ENCODE measurements at regions not wholly inside any gene's neighbourhood (a gene's known extent, or its start where the extent isn't known, plus 50 kb on each side); places are given as distances from the start of the nearest gene placed in this dataset.
A peak's percentile ranks its signal among the peaks of the same experiment; 100 is the strongest.
"Not testable (repeated sequence)": the region's sequence is repeated elsewhere in the genome, so short reads cannot be mapped to it uniquely, and the experiment has no call there.

DNA sequence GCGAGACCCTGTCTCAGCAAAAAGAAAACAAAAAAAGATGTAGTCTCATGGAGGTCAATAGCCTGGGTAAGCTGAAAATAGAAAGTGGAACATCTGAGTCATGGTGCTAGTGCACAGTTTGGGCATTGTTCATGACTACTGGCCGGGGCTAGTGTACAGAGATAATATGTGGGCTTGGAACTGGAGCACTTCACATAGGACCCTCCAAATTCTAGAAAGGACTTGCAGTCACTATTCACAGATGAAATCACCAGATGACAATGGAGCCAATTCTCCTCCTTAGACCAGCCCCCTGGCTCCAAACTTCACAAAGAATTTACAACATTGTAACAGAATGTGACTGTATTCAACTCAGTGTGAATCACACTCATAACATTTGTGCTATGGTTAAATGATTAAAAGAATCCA, 367.8 kb upstream of the SLC7A11 start:
- no peak for DNase-seq

DNA sequence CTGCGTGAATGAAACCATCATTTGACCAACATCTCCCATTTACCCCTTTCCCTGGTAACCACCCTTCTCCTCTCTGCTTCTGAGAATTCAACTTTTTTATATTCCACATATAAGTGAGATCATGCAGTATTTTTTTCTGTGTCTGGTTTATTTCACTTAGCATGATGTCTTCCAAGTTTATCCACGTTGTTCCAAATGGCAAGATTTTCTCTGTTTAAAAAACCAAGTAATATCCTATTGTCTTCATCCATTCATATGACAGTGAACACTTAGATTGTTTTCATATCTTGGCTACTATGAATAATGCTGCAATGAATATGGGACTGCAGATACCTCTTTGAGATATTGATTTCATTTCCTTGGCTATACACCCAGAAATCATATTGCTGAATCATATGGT, 362.4 kb upstream of the SLC7A11 start:
- DNase-seq = no peak

DNA sequence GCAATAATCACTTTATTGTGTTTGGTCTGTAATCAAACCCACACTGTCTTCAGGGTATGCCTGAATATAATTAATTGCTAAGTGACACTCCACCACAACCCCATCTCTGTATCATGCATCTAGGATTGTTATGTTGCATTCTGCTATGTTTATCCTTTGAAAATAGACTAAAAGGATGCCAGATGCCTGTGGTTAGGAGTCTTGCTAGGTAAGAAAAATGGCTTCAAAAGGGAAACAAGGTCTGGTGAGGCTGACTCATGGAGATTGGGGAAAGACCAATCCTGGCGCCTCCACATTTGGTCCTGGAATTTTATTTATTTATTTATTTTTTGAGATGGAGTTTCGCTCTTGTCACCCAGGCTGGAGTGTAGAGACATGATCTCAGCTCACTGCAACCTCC, 360.5 kb upstream of the SLC7A11 start:
- no peak for DNase-seq

DNA sequence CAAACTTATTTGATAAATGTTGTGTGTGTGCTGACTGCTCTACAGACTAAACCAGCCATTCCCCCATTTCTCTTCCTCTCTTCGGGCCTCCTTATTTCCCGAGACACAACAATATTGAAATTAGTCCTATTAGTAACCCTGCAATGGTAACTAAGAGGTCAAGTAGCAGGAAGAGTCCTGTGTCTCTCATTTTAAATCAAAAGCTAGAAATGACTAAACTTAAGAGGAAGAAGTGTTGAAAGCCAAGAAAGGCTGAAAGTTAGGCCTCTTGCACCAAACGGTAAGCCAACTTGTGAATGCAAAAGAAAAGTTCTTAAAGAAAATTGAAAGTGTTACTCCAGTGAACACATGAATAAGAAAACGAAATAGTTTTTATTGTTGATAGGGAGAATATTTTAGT, 357.8 kb upstream of the SLC7A11 start:
- DNase-seq = no peak

DNA sequence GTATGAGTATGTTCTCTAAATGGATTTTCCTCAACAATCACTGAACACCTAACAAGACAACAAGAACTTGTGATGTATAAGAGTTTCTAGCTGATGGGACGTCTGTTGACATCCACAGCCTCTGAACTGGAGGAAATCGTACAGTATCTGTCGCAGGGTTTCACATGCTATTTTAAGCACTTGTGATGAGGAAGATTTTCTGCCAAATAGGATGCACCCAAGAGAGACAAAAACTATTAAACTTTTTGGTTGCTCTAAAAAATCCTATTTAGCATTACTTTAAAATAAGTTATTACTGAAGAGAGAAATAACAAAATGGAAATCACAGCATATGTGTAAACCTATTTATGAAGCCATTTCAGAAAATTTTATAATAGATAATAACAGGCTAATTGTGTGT, 356.1 kb upstream of the SLC7A11 start:
- no peak for DNase-seq

DNA sequence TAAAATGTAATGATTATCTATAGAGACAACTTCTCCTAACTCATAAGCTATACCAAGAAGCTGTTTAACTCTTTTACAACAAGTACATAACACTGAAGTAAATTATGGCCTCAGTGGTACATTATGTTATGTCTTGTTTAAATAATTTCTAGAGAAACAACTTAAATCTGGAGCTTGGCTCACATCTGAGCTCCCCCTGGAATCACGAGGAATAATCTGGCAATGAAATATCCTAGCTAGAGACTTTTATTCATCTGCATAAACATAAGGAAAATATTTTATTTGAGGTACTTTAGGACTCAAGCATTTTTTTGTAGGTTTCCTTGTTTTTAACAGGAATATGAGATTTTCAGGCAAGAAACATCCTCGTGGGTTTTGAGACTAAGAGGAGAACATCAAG, 354.7 kb upstream of the SLC7A11 start:
- no peak for DNase-seq

DNA sequence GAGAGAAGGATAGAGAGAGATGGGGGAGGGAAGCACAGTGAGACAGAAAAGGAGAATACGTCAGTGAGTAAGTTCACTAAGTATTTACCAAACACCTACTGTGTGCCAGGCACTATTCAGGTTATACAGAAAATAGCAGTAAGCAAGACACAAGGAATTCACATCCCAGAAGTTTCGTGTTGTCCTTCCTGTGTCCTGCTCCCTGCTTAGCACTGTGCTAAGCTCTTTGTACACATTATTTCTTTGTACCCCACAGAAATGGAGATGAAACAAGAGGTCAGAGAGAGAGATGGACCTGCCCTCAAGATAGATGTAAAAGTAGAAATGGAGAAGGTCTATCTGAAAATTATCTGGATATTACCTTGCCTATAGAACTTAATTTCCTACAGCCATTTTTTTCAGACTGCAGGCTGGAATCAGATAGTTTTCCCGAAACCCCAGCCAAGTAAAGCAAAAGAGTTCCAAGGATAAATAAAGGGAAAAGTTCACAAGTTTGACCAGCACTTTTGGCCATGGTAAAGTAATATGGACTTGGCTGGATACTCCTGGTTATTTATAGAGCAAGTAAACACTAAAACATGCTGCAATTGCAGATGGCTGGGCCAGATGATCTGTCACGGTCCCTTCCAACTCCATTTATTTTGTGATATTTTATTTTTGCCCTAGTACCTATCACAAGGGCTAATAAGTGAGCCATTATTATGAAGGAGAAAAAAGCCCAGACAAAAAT, 353.7 kb upstream of the SLC7A11 start:
- DNase-seq = no peak

DNA sequence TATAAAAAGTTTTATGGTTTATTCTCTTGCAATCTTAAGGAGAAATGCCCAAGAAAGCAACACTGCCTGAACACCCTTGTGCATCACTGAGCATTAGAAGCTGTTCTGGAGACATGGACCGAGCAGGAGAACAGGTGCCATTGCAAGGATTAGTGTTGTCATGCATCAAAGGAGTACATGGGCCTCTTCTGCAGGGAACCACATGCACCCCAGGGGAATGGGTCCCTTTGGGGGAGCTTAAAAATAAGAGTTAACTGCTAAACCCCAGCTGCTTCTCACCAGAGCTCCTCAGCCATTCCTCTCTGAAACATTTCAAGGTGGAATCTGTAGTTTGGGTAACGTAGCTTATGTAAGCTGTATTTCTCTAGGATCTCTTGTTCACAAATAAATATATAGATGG, 353.0 kb upstream of the SLC7A11 start:
- DNase-seq = no peak

DNA sequence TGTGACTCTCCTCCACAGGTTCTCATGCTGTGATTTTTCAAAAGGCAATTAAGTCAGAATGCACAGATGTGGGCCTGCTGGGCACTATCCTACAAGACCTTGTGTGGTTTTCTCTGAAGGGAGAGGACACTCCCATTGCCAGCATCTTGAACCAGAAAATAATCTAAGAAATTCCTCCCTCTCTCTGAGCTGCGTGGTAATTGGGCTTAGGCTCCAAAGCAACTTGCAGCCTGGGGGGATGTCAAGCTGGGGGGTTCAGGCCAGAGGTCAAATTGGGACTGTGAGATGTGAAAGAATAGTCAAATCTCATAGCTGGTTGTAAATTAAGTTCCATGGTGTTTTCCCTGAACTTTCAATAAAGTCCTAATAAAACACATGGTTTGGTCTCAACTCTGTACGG, 350.6 kb upstream of the SLC7A11 start:
- no peak for DNase-seq

DNA sequence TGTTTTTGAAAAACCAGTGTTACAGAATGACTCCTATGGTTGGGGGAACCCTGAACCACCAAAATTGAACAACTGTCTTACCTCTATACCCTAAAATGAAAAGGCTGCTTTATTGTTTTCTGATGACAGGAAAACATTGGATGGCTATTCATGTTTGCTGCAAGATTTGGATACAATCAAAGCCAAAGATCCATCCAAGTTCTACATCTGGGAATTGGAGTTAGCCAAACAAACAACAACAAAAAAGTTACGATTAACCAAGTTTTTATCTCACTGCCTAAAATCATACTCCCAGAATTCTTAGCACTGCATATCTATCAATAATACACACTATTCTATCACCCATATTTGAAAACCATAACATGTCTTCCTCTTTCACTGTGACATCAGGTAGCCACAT, 349.7 kb upstream of the SLC7A11 start:
- DNase-seq = no peak

DNA sequence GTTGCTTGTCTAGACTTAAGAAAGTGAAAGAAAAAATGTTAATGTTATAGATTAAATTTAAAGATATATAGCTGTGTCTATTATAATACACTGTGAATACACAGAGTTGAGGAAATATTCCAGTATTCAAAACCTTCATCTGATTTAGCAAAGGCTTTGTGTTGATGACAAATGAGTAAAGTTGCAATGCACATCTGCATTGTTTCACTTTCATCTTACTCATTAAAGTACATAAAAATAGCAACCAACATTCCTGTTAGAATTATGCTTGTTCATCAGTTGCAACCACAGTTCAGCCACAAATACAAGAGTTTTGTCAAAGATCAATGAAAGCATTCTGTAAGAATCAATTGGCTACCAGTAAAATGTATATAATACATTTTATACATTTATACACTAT, 346.4 kb upstream of the SLC7A11 start:
- no peak for DNase-seq

DNA sequence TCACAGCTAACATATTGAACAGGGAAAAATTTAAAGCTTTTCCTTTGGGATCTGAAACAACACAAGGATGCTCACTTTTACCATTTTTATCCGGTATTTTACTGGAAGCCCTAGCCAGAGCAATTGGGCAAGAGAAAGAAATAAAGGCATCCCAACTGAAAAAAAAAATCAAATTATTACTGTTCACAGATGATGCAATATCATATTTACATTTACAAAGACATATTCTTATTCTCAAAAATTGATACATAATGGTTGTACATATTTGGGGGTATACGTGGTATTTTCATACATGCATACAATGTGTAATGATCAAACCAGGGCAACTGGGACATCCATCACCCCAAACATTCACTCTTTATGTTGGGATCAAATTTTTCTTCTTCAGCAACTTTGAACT, 337.0 kb upstream of the SLC7A11 start:
- no peak for DNase-seq

DNA sequence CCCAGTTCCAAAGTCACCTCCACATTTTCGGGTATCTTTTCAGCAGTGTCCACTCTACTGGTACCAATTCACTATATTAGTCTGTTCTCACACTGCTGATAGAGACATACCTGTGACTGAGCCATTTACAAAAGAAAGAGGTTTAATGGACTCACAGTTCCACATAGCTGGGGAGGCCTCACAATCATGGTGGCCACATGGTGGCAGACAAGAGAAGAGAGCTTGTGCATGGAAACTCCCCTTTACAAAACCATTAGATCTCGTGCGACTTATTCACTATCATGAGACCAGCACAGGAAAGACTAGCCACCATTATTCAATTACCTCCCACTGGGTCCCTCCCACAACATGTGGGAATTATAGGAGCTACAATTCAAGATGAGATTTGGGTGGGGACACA, 335.7 kb upstream of the SLC7A11 start:
- not testable (repeated sequence) for DNase-seq

DNA sequence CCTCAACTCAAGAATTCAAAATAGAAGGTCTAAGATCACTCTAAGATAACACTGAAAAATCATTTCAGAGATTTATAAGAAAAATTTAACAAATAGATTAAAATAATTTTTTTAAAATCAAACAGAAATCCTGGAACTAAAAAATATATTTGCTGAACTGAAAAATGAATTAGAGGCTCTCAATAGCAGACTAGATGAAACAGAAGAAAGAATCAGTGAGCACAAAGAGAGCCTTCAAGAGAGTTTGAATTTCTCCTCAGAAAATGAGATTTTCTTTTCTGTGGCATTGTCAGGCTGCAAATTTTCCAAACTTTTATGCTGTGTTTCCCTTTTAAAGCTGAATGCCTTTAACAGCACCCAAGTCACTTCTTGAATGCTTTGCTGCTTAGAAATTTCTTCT, 335.0 kb upstream of the SLC7A11 start:
- DNase-seq = no peak

DNA sequence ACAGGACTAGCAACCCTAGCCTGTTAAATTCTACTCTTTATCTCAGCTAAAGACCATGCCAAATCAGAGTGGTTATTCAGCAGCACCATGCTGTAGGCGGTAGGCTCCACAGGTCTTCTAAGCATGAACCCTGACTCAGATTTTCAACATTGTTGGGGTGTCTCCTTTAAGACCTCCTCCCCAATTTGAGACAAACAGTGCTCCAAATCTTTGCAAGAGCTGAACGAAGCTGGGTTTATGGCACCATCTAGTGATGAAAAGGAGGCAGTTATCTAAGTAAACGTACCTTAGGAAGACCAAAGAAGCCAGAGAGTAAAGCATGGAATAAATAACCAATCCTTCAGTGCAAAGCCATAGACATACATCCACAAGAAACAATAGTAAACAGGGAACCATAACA, 334.5 kb upstream of the SLC7A11 start:
- DNase-seq = no peak

DNA sequence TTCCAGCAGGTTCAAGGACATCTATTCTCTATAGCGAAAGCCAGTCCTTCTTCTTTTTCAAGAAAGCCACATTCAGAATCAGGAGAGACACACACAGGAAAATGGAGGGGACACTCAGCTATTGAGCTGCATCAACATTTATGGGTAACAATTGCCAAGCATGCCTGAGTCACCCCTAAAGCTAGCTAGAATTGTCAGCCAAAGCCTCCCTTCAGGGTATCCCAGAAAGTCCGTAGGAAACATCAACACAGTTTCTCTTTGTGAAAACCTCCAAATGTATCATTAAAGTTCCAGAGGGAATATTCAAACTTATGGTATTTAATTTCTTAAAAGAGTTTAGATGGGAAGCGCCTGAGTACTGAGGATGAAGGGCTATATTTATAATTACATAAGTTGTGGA, 331.1 kb upstream of the SLC7A11 start:
- DNase-seq = no peak

DNA sequence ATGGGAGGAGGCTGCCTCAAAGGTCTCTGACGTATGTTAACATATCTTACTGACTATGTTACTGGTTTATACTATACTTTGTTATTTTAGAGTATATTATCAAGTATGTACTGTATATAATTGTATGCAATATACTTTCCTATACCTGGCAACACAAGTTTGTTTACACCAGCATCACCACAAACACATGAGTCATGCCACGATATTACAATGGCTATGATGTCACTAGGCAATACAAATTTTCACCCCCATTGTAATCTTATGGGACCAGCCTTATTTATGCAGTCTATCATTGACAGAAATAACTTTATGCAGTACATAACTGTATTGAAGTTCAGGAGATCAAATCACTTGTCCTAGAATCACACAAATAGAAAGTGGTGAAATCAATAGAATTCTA, 329.9 kb upstream of the SLC7A11 start:
- no peak for DNase-seq

DNA sequence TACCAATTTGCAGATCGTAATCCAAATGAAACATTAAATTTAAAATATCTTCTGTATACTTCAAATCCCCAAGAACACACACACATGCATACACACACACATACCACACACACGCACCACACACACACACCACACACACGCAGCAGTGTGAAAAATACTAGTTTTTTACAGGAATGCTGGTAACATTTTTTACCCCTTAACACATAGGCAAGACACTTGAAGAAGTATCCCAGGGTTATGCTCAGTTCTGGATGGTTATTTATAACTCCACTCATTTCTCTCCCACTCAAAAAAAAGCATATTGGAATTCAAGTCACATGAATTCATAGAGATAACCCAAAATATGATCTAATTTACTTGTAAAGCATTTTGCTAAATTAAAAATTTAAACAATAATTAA, 325.5 kb upstream of the SLC7A11 start:
- no peak for DNase-seq

DNA sequence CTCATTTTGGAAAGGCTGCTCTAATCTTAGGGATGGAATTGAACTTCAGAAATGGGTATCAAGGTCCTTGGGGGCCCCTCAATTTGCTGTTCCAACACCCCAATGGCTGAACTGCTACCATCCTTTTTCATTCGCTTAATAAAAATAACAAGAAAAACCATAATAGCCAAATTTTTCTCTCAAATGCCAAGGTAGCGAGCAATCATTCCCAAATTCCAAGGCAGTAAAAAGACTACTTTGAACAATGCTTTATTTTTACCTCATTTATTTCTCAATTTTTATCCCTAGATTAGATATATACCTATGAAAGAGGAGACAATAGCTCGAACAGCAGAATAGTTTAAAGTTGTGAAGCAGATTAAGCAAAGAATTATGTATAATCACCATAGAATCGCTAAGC, 323.4 kb upstream of the SLC7A11 start:
- DNase-seq = no peak

DNA sequence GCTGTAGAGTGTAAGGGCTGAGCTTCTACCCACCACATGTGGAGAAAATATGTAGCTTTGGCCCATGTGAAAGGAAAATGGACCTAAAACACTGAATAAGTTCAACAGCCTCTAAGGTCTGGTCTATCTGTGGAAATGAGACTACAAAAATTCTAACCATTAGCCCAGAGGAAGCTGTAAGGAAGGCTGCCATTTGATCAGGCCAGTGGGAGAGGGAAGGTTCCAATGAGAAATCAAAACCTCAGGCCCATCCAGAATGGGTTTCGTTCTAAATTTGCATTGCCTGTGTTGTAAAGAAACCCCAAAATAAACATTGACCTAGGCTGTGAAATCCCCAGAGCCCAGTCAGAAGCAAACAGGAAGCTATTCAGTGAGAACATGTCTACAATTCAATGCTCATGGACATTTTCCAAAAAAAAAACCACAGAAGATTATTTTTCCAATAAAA, 320.4 kb upstream of the SLC7A11 start:
- no peak for DNase-seq

DNA sequence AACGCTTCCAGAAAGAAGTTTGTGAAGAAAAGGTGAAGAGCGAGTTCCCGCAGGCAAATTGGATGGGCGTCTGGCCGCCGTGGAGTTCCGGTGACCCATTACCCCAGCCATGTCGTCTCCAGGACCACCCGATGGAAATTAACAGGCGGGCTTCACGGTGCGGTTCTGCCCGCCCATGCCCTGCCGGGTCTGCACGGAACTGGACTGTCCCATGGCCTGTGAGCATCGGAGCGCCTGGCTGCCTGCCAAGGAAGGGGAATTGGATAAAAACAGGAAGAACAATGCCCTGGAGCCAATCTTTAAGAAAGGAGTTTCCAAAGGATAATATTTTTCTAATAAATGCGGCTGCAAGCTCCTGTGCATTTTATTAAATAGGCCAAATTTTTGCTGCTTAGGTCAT, 319.8 kb upstream of the SLC7A11 start:
- DNase-seq = no peak

DNA sequence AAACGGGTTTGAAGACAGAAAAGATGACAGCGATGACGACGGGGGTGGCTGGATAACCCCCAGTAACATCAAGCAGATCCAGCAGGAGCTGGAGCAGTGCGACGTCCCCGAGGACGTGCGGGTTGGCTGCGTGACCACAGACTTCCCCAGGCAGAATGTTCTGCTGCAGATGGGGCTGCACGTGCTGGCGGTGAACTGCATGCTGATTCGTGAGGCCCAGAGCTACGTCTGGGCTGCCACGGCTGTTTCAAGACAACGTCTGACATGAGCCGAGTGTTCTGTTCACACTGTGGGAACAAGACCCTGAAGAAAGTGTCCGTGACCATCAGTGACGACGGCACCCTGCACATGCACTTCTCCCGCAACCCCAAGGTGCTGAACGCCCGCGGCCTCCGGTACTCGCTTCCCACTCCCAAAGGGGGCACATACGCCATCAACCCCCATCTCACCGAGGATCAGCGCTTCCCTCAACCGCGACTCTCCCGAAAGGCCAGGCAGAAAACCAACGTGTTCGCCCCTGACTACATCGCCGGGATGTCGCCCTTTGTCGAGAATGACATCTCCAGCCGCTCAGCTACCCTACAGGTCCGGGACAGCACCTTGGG, 319.2 kb upstream of the SLC7A11 start:
- DNase-seq = no peak

DNA sequence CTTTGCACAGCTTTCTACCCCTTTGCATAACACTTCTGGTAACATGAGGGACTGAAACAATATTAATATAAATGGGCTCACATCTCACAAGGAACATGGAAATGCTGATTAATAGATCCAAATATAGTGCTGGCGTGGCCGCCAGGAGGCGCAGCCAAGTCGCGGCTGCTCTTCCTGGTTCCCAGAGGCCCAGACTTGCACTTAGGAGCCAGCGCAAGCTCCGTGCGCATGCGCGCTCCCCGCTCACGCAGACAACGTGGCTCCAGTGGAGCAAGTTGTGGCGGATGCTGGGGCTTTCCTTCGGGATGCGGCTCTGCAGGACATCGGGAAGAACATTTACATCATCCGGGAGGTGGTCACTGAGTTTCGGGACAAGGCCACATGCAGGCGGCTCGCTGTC, 318.3 kb upstream of the SLC7A11 start:
- DNase-seq = no peak

DNA sequence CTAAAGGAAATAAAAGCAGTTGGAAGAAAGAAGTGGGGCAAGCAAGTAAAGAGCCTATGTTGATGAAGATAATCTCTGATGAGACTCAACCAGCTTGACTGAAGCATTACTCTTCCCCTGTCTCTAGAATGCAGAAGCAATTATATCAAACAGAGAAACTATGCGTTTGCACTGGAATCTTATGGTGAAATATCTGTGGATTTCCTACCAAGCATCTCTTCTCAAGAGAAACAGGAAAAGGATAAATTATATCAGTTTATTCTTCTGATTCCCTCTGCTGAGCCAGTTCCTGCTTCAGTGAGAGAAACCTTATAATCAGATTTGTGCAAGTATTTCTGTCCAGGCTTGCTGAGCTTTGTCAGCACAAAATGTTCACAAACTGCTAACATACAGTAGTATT, 316.7 kb upstream of the SLC7A11 start:
- no peak for DNase-seq

DNA sequence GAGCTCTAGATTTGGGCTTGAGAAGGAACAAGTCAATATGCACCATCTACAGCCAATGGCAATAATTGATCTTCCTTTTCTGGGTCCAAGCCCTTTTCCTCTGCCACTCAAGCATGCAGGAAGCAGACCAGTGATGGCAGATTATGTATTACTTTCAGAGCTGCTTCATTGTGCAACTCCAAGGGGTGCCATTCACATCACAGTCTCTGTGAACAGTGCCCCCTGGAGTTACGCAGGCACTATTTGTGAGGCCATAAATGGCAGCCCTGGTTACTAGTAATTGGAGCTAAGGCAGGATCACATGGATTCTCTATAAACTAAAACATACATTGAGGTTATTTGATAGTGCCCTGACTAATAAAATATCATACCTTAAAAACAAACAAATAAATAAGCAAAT, 313.4 kb upstream of the SLC7A11 start:
- DNase-seq = peak; percentile 89

Measured in NCI-H146 (cell line).